ENCODE measurements at regions not wholly inside any gene's neighbourhood (a gene's known extent, or its start where the extent isn't known, plus 50 kb on each side); places are given as distances from the start of the nearest gene placed in this dataset.
"Not testable (repeated sequence)": the region's sequence is repeated elsewhere in the genome, so short reads cannot be mapped to it uniquely, and the experiment has no call there.

GRCh38 chr3:159257954-159258353 lies 456.1 kb downstream of the MFSD1 start:
- H3K36me3 ChIP-seq = no peaks in the 10 kb centered on the region
- no peaks in the 10 kb centered on the region for H3K4me1 ChIP-seq (ENCODE audit: control insufficient read depth in 1 of 2, insufficient read depth in 1 of 2, low read depth in 1 of 2, low read length in 1 of 2)
- H3K9me3 ChIP-seq = no peaks in the 10 kb centered on the region
- no peak for TF ChIP-seq CTCF (IDR thresholded peaks at IDR 0.05)
- no peaks in the 10 kb centered on the region for H3K27me3 ChIP-seq
- H3K27ac ChIP-seq = no peak overlapping the region
- H3K4me3 ChIP-seq (ENCODE audit: low read depth in 1 of 2, low read length in 1 of 2) = no peak overlapping the region

GRCh38 chr3:159258934-159259333 lies 457.1 kb downstream of the MFSD1 start:
- TF ChIP-seq CTCF (IDR thresholded peaks at IDR 0.05) = no peak
- H3K27me3 ChIP-seq = no peaks in the 10 kb centered on the region

GRCh38 chr3:159260049-159260662 lies 458.3 kb downstream of the MFSD1 start:
- no peak for TF ChIP-seq CTCF (IDR thresholded peaks at IDR 0.05)
- Histone ChIP-seq H3K4me1 (ENCODE audit: control insufficient read depth in 1 of 2, insufficient read depth in 1 of 2, low read depth in 1 of 2, low read length in 1 of 2) (no peaks in the 10 kb centered on the region), H3K36me3 (no peaks in the 10 kb centered on the region), H3K9me3 (no peaks in the 10 kb centered on the region), H3K27ac (no peak overlapping the region), H3K27me3 (no peaks in the 10 kb centered on the region), H3K4me3 (ENCODE audit: low read depth in 1 of 2, low read length in 1 of 2) (no peak overlapping the region)

More at GRCh38 chr3:159258934-159259333, 457.1 kb downstream of the MFSD1 start:
- Histone ChIP-seq H3K4me1 (ENCODE audit: control insufficient read depth in 1 of 2, insufficient read depth in 1 of 2, low read depth in 1 of 2, low read length in 1 of 2) (no peaks in the 10 kb centered on the region), H3K27ac (no peak overlapping the region), H3K4me3 (ENCODE audit: low read depth in 1 of 2, low read length in 1 of 2) (no peak overlapping the region), H3K36me3 (no peaks in the 10 kb centered on the region), H3K9me3 (no peaks in the 10 kb centered on the region)

- H3K4me1 ChIP-seq (ENCODE audit: control insufficient read depth in 1 of 2, insufficient read depth in 1 of 2, low read depth in 1 of 2, low read length in 1 of 2); H3K4me3 ChIP-seq (ENCODE audit: low read depth in 1 of 2, low read length in 1 of 2); H3K27ac ChIP-seq; H3K27me3 ChIP-seq; H3K36me3 ChIP-seq; H3K9me3 ChIP-seq: not testable (repeated sequence)
Observed at GRCh38 chr3:159261333-159261732, 459.5 kb downstream of the MFSD1 start.

DNA sequence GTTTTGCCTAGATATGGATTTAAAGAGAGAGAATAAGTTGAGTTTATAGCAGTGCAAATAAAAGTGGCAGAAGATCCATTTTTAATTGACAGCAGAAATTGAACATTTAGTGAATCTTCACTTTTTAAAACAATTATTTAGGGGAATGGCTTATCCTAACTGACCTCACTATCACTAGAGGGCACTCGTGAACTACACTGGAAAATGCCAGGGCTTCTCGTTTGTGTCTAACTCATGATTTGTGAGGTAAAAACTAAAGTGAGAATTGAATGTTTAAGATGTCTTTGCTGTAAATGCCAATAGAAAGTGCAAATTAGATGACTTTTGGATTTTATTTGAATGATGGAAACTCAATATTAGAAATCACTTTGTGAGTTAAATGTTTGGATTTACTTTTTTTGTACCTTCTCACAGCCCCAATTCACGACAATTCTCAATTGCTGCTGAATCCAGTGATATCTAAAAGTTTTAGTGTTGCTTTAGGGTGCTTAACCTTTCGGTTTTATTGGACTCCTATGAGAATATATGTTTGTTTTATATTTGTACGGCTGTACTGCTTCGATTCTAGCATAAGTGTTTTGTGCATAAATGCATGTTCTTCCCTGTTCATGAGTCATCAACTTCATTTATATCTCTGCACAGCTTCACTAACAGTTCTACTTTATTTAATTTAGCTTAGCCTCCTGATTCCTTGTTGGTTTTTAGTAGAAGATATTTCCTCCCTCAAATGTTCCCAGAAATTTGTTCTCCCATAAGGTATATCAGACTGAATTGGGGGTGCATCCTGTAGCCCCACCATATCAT lies 462.1 kb downstream of the MFSD1 start:
- Histone ChIP-seq H3K27ac (no peak overlapping the region), H3K9me3 (no peaks in the 10 kb centered on the region), H3K4me3 (ENCODE audit: low read depth in 1 of 2, low read length in 1 of 2) (no peak overlapping the region), H3K36me3 (no peaks in the 10 kb centered on the region), H3K27me3 (peaks cover 9% of the 10 kb centered on the region), H3K4me1 (ENCODE audit: control insufficient read depth in 1 of 2, insufficient read depth in 1 of 2, low read depth in 1 of 2, low read length in 1 of 2) (no peaks in the 10 kb centered on the region)
- TF ChIP-seq CTCF (IDR thresholded peaks at IDR 0.05) = no peak

- Histone ChIP-seq H3K4me3 (ENCODE audit: low read depth in 1 of 2, low read length in 1 of 2) (no peak overlapping the region), H3K27me3 (peaks cover 9% of the 10 kb centered on the region), H3K9me3 (no peaks in the 10 kb centered on the region), H3K36me3 (no peaks in the 10 kb centered on the region), H3K4me1 (ENCODE audit: control insufficient read depth in 1 of 2, insufficient read depth in 1 of 2, low read depth in 1 of 2, low read length in 1 of 2) (no peaks in the 10 kb centered on the region), H3K27ac (no peak overlapping the region)
- TF ChIP-seq CTCF (IDR thresholded peaks at IDR 0.05) = no peak
Observed at GRCh38 chr3:159265705-159266104, 463.9 kb downstream of the MFSD1 start.

Measured in neutrophil (primary cell).